OCI-LY3 (cell line): ENCODE measurements at regions not wholly inside any gene's neighbourhood (a gene's known extent, or its start where the extent isn't known, plus 50 kb on each side); places are given as distances from the start of the nearest gene placed in this dataset.
"Not testable (repeated sequence)": the region's sequence is repeated elsewhere in the genome, so short reads cannot be mapped to it uniquely, and the experiment has no call there.

Source experiments
- H2AFZ ChIP-seq: fragments of 200-600, 300-600 bp; shearing (Covaris generic); 2 replicates; pipeline ENCODE4 v1.6.0; 2014; ENCODE audit warnings: antibody characterized with exemption, low read depth, low read length
- H3K27ac ChIP-seq: fragments of 200-600, 300-600 bp; sonication (generic); 2 replicates; pipeline ENCODE4 v1.5.1; 2014; ENCODE audit warnings: mild to moderate bottlenecking, low read length, moderate library complexity, mixed read lengths
- H3K27me3 ChIP-seq: fragments of 200-600, 300-600 bp; sonication (generic); 2 replicates; pipeline ENCODE4 v1.6.1; 2014; ENCODE audit warnings: low read depth, low read length, mixed read lengths
- H3K36me3 ChIP-seq: fragments of 200-600, 300-600 bp; sonication (generic); replicated peaks from 2 replicates; pipeline ENCODE3; 2014; ENCODE audit warnings: low read depth, low read length, mixed read lengths
- H3K4me1 ChIP-seq: fragments of 300-600, 200-600 bp; sonication (generic); 2 replicates; pipeline ENCODE4 v1.6.1; 2014; ENCODE audit warnings: low read length, mixed read lengths
- H3K4me2 ChIP-seq: fragments of 200-600, 300-600 bp; sonication (generic); 2 replicates; pipeline ENCODE4 v1.6.1; 2014; ENCODE audit warnings: low read length, mixed read lengths
- H3K4me3 ChIP-seq: fragments of 300-600, 200-600 bp; sonication (generic); 2 replicates; pipeline ENCODE4 v1.5.1; 2014; ENCODE audit warnings: antibody characterized with exemption, mild to moderate bottlenecking, low read length, moderate library complexity
- H3K79me2 ChIP-seq: fragments of 300-600, 200-600 bp; shearing (Covaris generic); 2 replicates; pipeline ENCODE4 v1.6.1; 2014; ENCODE audit warnings: mild to moderate bottlenecking, low read length, mixed read lengths
- H3K9ac ChIP-seq: fragments of 300-600, 200-600 bp; shearing (Covaris generic); 2 replicates; pipeline ENCODE4 v1.6.0; 2014; ENCODE audit warnings: mild to moderate bottlenecking, low read length, moderate library complexity
- H3K9me3 ChIP-seq: fragments of 200-600, 300-600 bp; shearing (Covaris generic); 2 replicates; pipeline ENCODE4 v1.6.1; 2014; ENCODE audit warnings: low read length, mixed read lengths; ENCODE audit not compliant: insufficient read depth
- H4K20me1 ChIP-seq: fragments of 200-600, 300-600 bp; sonication (generic); 2 replicates; pipeline ENCODE4 v1.6.1; 2016; ENCODE audit warnings: low read length, mixed read lengths; ENCODE audit not compliant: insufficient read depth
- EZH2phosphoT487 ChIP-seq: fragments of 200-600 bp; shearing (Covaris generic); IDR thresholded peaks from 2 replicates; pipeline ENCODE4 v1.6.1; 2018; ENCODE audit warnings: antibody characterized with exemption, mixed run types, low read depth
- TF ChIP-seq, protein P1 (sequence below): fragments of 200-600, 300-600 bp; sonication (generic); IDR thresholded peaks from 2 replicates; pipeline ENCODE4 v1.5.1; 2014; ENCODE audit warnings: antibody characterized with exemption, low read length, low read depth

DNA sequence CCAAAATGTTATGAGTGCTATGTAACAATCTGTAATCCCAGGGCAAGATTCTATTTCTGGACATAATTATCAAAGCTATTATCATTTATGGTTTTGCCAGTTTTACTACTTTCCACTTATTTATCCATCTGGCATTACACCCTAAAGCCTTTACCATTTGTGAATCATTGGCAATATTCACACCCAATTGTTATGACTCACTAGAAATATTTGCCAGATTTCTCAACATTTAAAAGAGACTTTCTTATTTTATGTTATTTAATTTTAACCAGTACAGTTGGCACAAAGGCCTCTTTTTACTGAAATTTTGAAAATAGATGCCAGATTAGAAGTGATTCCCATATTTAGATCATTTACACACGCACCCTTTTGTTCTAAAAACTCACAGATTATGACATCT, 242.7 kb upstream of the WDFY3 start:
- no peaks in the 10 kb centered on the region for H3K79me2 ChIP-seq
- H3K9ac ChIP-seq, result no peak overlapping the region
- 0 out of 2 replicates have a peak, but pooled peaks cover under 1% of the 10 kb centered on the region for H3K4me1 ChIP-seq
- no peak overlapping the region for H3K4me2 ChIP-seq
- no peaks in the 10 kb centered on the region for H4K20me1 ChIP-seq
- no peaks in the 10 kb centered on the region for H3K9me3 ChIP-seq
- H3K36me3 ChIP-seq, result no peaks in the 10 kb centered on the region
- no peak overlapping the region for H2AFZ ChIP-seq
- no peak overlapping the region for H3K27ac ChIP-seq
- no peak overlapping the region for H3K4me3 ChIP-seq
- TF ChIP-seq, protein P1, sequence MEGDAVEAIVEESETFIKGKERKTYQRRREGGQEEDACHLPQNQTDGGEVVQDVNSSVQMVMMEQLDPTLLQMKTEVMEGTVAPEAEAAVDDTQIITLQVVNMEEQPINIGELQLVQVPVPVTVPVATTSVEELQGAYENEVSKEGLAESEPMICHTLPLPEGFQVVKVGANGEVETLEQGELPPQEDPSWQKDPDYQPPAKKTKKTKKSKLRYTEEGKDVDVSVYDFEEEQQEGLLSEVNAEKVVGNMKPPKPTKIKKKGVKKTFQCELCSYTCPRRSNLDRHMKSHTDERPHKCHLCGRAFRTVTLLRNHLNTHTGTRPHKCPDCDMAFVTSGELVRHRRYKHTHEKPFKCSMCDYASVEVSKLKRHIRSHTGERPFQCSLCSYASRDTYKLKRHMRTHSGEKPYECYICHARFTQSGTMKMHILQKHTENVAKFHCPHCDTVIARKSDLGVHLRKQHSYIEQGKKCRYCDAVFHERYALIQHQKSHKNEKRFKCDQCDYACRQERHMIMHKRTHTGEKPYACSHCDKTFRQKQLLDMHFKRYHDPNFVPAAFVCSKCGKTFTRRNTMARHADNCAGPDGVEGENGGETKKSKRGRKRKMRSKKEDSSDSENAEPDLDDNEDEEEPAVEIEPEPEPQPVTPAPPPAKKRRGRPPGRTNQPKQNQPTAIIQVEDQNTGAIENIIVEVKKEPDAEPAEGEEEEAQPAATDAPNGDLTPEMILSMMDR, result no peak
- no peak for TF ChIP-seq EZH2phosphoT487
- no peaks in the 10 kb centered on the region for H3K27me3 ChIP-seq

DNA sequence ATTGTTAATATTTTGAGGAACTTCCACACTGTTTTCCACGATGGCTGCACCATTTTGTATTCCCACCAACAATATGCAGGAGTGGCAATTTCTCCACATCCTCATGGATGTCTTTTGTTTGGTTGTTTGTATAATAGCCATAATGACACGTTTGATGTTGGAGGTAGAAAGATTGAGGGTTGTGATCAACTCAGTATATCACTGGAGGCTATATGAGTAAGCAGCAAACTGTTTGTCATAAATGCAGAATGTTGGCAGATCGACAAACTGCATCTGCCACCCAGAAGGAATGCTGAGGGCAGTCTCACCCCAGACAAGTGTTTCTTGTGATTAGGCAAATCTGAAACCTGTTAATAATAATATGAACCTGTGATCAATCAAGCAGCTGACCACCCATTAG, 243.9 kb upstream of the WDFY3 start:
- H3K36me3 ChIP-seq, result no peaks in the 10 kb centered on the region
- no peaks in the 10 kb centered on the region for H3K79me2 ChIP-seq
- H4K20me1 ChIP-seq, result no peaks in the 10 kb centered on the region
- H3K27ac ChIP-seq, result no peak overlapping the region
- H3K9ac ChIP-seq, result no peak overlapping the region
- no peak overlapping the region for H3K4me2 ChIP-seq
- no peak overlapping the region for H2AFZ ChIP-seq
- H3K4me1 ChIP-seq, result no peaks in the 10 kb centered on the region
- H3K4me3 ChIP-seq, result no peak overlapping the region
- TF ChIP-seq, protein P1, result no peak
- TF ChIP-seq EZH2phosphoT487, result no peak
- H3K9me3 ChIP-seq, result no peaks in the 10 kb centered on the region
- H3K27me3 ChIP-seq, result no peaks in the 10 kb centered on the region

DNA sequence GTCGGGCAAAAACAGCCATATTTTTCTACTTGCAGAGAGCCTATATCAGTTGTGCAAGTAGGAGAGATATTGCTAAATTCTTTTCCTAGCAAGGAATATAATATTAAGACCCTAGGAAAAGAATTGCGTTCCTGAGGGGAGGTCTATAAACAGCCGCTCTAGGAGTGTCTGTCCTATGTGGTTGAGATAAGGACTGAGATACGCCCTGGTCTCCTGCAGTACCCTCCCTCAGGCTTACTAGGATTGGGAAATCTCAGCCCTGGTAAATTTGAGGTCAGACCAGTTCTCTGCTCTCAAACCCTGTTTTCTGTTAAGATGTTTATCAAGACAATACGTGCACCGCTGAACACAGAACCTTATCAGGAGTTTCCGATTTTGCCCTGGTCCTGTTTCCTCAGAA, 250.1 kb upstream of the WDFY3 start:
- not testable (repeated sequence) for H3K27ac ChIP-seq, H3K9me3 ChIP-seq, H4K20me1 ChIP-seq, H3K79me2 ChIP-seq, H3K9ac ChIP-seq, H2AFZ ChIP-seq, H3K4me1 ChIP-seq, H3K36me3 ChIP-seq, H3K4me3 ChIP-seq, H3K4me2 ChIP-seq, H3K27me3 ChIP-seq

DNA sequence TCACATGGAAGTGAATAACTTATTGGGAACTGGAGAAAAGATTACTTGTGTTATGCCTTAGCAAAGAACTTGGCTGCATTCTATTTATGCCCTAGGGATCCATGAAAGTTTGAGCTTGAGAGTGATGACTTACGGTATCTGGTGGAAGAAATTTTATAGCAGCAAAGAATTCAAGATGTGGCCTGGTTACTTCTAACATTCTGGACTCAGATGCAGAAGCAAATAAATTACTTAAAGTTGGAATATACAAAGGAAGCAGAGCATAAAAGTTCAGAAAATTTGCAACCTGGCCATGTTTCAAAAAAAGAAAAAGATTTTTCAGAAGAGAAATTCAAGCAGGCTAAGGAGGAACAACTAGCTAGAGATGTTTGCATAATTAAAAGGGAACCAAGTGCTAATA, 252.3 kb upstream of the WDFY3 start:
- Histone ChIP-seq H3K4me2 (no peak overlapping the region), H4K20me1 (no peaks in the 10 kb centered on the region), H3K4me1 (no peaks in the 10 kb centered on the region), H3K27me3 (no peaks in the 10 kb centered on the region), H2AFZ (no peak overlapping the region), H3K36me3 (no peaks in the 10 kb centered on the region), H3K79me2 (no peaks in the 10 kb centered on the region), H3K4me3 (no peak overlapping the region), H3K27ac (no peak overlapping the region), H3K9ac (no peak overlapping the region), H3K9me3 (no peaks in the 10 kb centered on the region; the same call in 1 of the 2 replicates)
- no peak for TF ChIP-seq EZH2phosphoT487
- TF ChIP-seq, protein P1, result no peak

DNA sequence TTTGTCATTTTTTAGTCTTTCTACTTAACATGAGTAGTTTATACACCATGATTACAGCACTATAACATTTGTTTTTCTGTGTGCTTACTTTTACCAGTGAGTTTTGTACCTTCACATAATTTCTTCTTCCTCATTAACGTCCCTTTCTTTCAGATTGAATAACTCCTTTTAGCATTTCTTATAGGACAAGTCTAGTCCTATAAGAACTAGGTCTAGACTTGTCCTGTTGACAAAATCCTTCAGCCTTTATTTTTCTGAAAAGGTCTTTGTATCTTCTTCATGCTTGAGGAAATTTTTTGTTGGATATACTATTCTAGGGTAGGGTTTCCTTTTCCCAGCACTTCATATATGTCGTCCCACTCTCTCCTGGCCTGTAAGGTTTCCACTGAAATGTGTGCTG, 253.3 kb upstream of the ARHGAP24 start:
- H3K27me3 ChIP-seq, result no peaks in the 10 kb centered on the region
- no peak overlapping the region for H2AFZ ChIP-seq
- no peaks in the 10 kb centered on the region for H4K20me1 ChIP-seq
- no peak overlapping the region for H3K4me2 ChIP-seq
- H3K4me1 ChIP-seq, result no peaks in the 10 kb centered on the region
- H3K9me3 ChIP-seq, result no peaks in the 10 kb centered on the region; the same call in 1 of the 2 replicates
- TF ChIP-seq EZH2phosphoT487, result no peak
- TF ChIP-seq, protein P1, result no peak
- no peaks in the 10 kb centered on the region for H3K36me3 ChIP-seq
- no peak overlapping the region for H3K27ac ChIP-seq
- no peaks in the 10 kb centered on the region for H3K79me2 ChIP-seq
- H3K4me3 ChIP-seq, result no peak overlapping the region
- no peak overlapping the region for H3K9ac ChIP-seq
